ENCODE measurements at regions not wholly inside any gene's neighbourhood (a gene's known extent, or its start where the extent isn't known, plus 50 kb on each side); places are given as distances from the start of the nearest gene placed in this dataset.
"Not testable (repeated sequence)": the region's sequence is repeated elsewhere in the genome, so short reads cannot be mapped to it uniquely, and the experiment has no call there.

DNA sequence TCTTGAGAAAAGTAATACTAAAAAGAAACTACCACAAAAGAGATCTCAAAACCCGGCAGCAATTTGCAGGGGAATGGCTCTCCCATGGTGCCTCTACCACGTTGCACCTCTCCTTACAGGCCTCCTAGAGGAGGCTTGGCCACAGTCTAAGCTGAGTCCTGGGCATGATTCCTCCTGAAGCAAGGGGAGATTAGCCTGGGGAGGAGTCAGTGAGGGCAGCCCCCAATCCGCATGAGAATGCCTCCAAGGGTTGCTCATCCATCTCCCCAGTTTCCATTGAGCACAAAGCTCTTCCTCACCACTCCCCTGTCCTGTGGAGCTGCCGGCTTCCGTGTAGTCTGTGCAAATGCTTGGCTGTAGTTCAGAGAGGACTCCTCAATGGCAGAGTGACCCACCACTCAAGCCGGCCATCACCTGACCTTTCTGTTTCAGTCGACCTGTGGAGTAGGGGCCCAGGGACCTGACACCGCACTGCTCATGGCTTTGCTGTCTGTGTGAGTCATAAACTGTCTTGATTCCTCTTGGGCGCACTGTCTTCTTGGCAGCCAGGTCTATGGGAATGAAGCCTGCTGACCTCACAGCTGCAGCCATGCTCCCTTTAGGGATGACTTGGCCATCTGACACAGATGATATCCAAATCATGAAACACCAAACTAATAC, 224.2 kb upstream of the SGCG start:
- TF ChIP-seq, protein P1, sequence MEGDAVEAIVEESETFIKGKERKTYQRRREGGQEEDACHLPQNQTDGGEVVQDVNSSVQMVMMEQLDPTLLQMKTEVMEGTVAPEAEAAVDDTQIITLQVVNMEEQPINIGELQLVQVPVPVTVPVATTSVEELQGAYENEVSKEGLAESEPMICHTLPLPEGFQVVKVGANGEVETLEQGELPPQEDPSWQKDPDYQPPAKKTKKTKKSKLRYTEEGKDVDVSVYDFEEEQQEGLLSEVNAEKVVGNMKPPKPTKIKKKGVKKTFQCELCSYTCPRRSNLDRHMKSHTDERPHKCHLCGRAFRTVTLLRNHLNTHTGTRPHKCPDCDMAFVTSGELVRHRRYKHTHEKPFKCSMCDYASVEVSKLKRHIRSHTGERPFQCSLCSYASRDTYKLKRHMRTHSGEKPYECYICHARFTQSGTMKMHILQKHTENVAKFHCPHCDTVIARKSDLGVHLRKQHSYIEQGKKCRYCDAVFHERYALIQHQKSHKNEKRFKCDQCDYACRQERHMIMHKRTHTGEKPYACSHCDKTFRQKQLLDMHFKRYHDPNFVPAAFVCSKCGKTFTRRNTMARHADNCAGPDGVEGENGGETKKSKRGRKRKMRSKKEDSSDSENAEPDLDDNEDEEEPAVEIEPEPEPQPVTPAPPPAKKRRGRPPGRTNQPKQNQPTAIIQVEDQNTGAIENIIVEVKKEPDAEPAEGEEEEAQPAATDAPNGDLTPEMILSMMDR (conservative IDR thresholded peaks at IDR 0.05; ENCODE audit: low read length) = not testable (repeated sequence)
- not testable (repeated sequence) for TF ChIP-seq EZH2phosphoT487 (IDR thresholded peaks at IDR 0.05; ENCODE audit: borderline replicate concordance)
